ENCODE measurements at regions not wholly inside any gene's neighbourhood (a gene's known extent, or its start where the extent isn't known, plus 50 kb on each side); places are given as distances from the start of the nearest gene placed in this dataset.

DNA sequence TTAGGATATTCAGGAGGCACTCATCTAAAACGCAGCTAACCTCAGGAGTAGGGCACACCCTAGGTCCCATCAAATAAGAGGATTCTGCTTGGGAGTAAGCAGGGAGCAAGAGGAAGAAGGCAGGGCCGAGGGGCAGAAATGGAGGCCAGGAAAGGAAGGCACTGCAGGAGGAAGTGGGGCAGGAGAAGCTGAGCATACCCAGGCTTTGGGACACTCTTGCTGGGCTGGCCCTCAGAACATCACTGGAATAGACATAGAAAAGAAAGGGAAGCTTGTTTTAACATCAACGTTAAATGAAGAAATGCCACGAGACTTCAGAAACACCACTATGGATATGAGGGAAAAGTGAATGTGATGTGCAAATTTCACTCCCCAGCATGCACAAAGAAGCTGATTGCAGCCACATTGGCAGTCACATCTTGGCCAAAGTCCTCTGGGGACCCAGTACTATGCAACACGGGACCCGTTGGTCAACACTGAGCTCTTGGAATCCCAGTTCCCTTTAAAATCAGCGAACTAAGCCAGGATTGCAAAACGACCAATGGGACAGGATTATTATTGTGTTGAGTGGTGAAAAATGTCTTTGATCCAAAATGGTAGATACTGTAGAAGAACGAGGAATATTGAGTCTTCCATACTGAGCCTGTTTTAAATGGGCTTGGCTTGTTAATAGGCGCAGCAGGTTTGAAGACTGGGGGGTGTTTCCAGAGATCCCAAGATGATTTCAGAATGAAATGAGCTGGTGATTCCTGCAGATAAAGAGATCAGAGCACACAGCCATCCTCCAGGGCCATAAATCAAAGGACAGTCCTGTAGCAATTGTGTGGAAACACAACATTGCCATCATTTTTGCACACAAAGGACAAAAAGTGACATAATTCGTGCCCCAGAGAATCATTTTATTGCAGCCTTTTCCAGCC, 152.4 kb downstream of the TOMM20 start (continued):
- TF ChIP-seq REST (IDR thresholded peaks at IDR 0.05; ENCODE audit: borderline replicate concordance in 1 of 2, low read depth in 1 of 2, low read length in 2 of 2) (peak in 1 of 2 experiments; percentile 45; a peak in 2 of 4 replicates), ZNF616 (CRISPR knock-in tag; IDR thresholded peaks at IDR 0.05; ENCODE audit: low read depth) (no peak; the same call in 1 of the 2 replicates), ZNF350 (CRISPR knock-in tag; IDR thresholded peaks at IDR 0.05; ENCODE audit: borderline replicate concordance, low read depth) (no peak), KDM4B (CRISPR knock-in tag; IDR thresholded peaks at IDR 0.05) (peak; percentile 65; the same call in 1 of the 2 replicates), MEIS1 (CRISPR knock-in tag; IDR thresholded peaks at IDR 0.05; ENCODE audit: borderline replicate concordance) (no peak), TP53 (CRISPR knock-in tag; conservative IDR thresholded peaks at IDR 0.05) (no peak), NAIF1 (CRISPR knock-in tag; IDR thresholded peaks at IDR 0.05; ENCODE audit: borderline replicate concordance) (no peak), SNAPC5 (CRISPR knock-in tag; IDR thresholded peaks at IDR 0.05; ENCODE audit: borderline replicate concordance) (no peak), ZBTB42 (CRISPR knock-in tag; IDR thresholded peaks at IDR 0.05) (no peak), ZNF607 (CRISPR knock-in tag; IDR thresholded peaks at IDR 0.05; ENCODE audit: borderline replicate concordance) (no peak), ZNF460 (CRISPR knock-in tag; IDR thresholded peaks at IDR 0.05; ENCODE audit: borderline replicate concordance) (no peak), FLYWCH1 (CRISPR knock-in tag; IDR thresholded peaks at IDR 0.05) (0 out of 2 replicates have a peak, but pooled peaks have one; percentile 69), ZMAT5 (CRISPR knock-in tag; IDR thresholded peaks at IDR 0.05; ENCODE audit: borderline replicate concordance, low read depth) (no peak), EHMT2 (IDR thresholded peaks at IDR 0.05; ENCODE audit: borderline replicate concordance, low read depth, low read length) (peak; percentile 89; the same call in 1 of the 2 replicates), NR2C2 (CRISPR knock-in tag; IDR thresholded peaks at IDR 0.05; ENCODE audit: borderline replicate concordance) (0 out of 2 replicates have a peak, but pooled peaks have one; percentile 49), ZNF558 (CRISPR knock-in tag; IDR thresholded peaks at IDR 0.05; ENCODE audit: borderline replicate concordance) (no peak), ZNF432 (CRISPR knock-in tag; IDR thresholded peaks at IDR 0.05; ENCODE audit: borderline replicate concordance) (0 out of 2 replicates have a peak, but pooled peaks have one; percentile 49), FOXA3 (CRISPR knock-in tag; IDR thresholded peaks at IDR 0.05) (peak; percentile 84), TCF12 (IDR thresholded peaks at IDR 0.05) (no peak), TCF12 (CRISPR knock-in tag; IDR thresholded peaks at IDR 0.05) (no peak), HHEX (CRISPR knock-in tag; IDR thresholded peaks at IDR 0.05) (no peak), MYC (CRISPR knock-in tag; IDR thresholded peaks at IDR 0.05; ENCODE audit: borderline replicate concordance) (no peak), ZNF776 (CRISPR knock-in tag; IDR thresholded peaks at IDR 0.05) (no peak)
- TF ChIP-seq, protein P1, sequence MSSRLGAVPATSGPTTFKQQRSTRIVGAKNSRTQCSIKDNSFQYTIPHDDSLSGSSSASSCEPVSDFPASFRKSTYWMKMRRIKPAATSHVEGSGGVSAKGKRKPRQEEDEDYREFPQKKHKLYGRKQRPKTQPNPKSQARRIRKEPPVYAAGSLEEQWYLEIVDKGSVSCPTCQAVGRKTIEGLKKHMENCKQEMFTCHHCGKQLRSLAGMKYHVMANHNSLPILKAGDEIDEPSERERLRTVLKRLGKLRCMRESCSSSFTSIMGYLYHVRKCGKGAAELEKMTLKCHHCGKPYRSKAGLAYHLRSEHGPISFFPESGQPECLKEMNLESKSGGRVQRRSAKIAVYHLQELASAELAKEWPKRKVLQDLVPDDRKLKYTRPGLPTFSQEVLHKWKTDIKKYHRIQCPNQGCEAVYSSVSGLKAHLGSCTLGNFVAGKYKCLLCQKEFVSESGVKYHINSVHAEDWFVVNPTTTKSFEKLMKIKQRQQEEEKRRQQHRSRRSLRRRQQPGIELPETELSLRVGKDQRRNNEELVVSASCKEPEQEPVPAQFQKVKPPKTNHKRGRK (CRISPR knock-in tag; IDR thresholded peaks at IDR 0.05): no peak
